ENCODE measurements at regions not wholly inside any gene's neighbourhood (a gene's known extent, or its start where the extent isn't known, plus 50 kb on each side); places are given as distances from the start of the nearest gene placed in this dataset.
"Not testable (repeated sequence)": the region's sequence is repeated elsewhere in the genome, so short reads cannot be mapped to it uniquely, and the experiment has no call there.

GRCh38 chr7:121618182-121618581, 222.1 kb upstream of the FAM3C start:
- DNase-seq, result no peak

- no peak for DNase-seq
These were observed 214.1 kb upstream of the FAM3C start for GRCh38 chr7:121610243-121610642.

- DNase-seq, result no peak
These were observed 213.1 kb upstream of the FAM3C start for GRCh38 chr7:121609208-121609607.

GRCh38 chr7:121608785-121609184, 212.7 kb upstream of the FAM3C start:
- DNase-seq, result no peak

GRCh38 chr7:121608183-121608582, 212.1 kb upstream of the FAM3C start:
- DNase-seq, result not testable (repeated sequence)

- no peak for DNase-seq
These were observed 209.2 kb upstream of the FAM3C start for GRCh38 chr7:121605317-121605680.

GRCh38 chr7:121604627-121605316, 208.7 kb upstream of the FAM3C start:
- DNase-seq, result no peak

GRCh38 chr7:121603886-121604285, 207.8 kb upstream of the FAM3C start:
- DNase-seq, result no peak

- DNase-seq, result no peak
These were observed 203.8 kb upstream of the FAM3C start for GRCh38 chr7:121599887-121600286.

- DNase-seq, result no peak
These were observed 199.9 kb upstream of the FAM3C start for GRCh38 chr7:121595758-121596696.

GRCh38 chr7:121591926-121592325, 195.8 kb upstream of the FAM3C start:
- DNase-seq, result no peak

GRCh38 chr7:121587435-121587834, 191.3 kb upstream of the FAM3C start:
- DNase-seq, result no peak

GRCh38 chr7:121582258-121582657, 186.2 kb upstream of the FAM3C start:
- DNase-seq, result no peak

- DNase-seq, result no peak
These were observed 183.5 kb upstream of the FAM3C start for GRCh38 chr7:121579639-121580038.

- DNase-seq, result no peak
These were observed 182.6 kb upstream of the FAM3C start for GRCh38 chr7:121578669-121579068.

- DNase-seq, result no peak
These were observed 180.2 kb upstream of the FAM3C start for GRCh38 chr7:121576148-121576917.

- no peak for DNase-seq
These were observed 179.2 kb upstream of the FAM3C start for GRCh38 chr7:121575194-121575765.

- no peak for DNase-seq
These were observed 178.0 kb upstream of the FAM3C start for GRCh38 chr7:121574109-121574508.

GRCh38 chr7:121572615-121573014, 176.5 kb upstream of the FAM3C start:
- DNase-seq, result no peak

- no peak for DNase-seq
These were observed 174.3 kb upstream of the FAM3C start for GRCh38 chr7:121570365-121570764.

- no peak for DNase-seq
These were observed 167.1 kb upstream of the FAM3C start for GRCh38 chr7:121563177-121563576.

- no peak for DNase-seq
These were observed 166.2 kb upstream of the FAM3C start for GRCh38 chr7:121562259-121562658.

- no peak for DNase-seq
These were observed 165.6 kb upstream of the FAM3C start for GRCh38 chr7:121561717-121562116.

Data from CD4-positive, alpha-beta T cell treated with Interleukin-12 subunit alpha and Interleukin-12 subunit beta, for 1 hour (primary cell).